OCI-LY3 (cell line): ENCODE measurements at regions not wholly inside any gene's neighbourhood (a gene's known extent, or its start where the extent isn't known, plus 50 kb on each side); places are given as distances from the start of the nearest gene placed in this dataset.

Source experiments
- H2AFZ ChIP-seq: fragments of 200-600, 300-600 bp; shearing (Covaris generic); 2 replicates; pipeline ENCODE4 v1.6.0; 2014; ENCODE audit warnings: antibody characterized with exemption, low read depth, low read length
- H3K27ac ChIP-seq: fragments of 200-600, 300-600 bp; sonication (generic); 2 replicates; pipeline ENCODE4 v1.5.1; 2014; ENCODE audit warnings: mild to moderate bottlenecking, low read length, moderate library complexity, mixed read lengths
- H3K27me3 ChIP-seq: fragments of 200-600, 300-600 bp; sonication (generic); 2 replicates; pipeline ENCODE4 v1.6.1; 2014; ENCODE audit warnings: low read depth, low read length, mixed read lengths
- H3K36me3 ChIP-seq: fragments of 200-600, 300-600 bp; sonication (generic); replicated peaks from 2 replicates; pipeline ENCODE3; 2014; ENCODE audit warnings: low read depth, low read length, mixed read lengths
- H3K4me1 ChIP-seq: fragments of 300-600, 200-600 bp; sonication (generic); 2 replicates; pipeline ENCODE4 v1.6.1; 2014; ENCODE audit warnings: low read length, mixed read lengths
- H3K4me2 ChIP-seq: fragments of 200-600, 300-600 bp; sonication (generic); 2 replicates; pipeline ENCODE4 v1.6.1; 2014; ENCODE audit warnings: low read length, mixed read lengths
- H3K4me3 ChIP-seq: fragments of 300-600, 200-600 bp; sonication (generic); 2 replicates; pipeline ENCODE4 v1.5.1; 2014; ENCODE audit warnings: antibody characterized with exemption, mild to moderate bottlenecking, low read length, moderate library complexity
- H3K79me2 ChIP-seq: fragments of 300-600, 200-600 bp; shearing (Covaris generic); 2 replicates; pipeline ENCODE4 v1.6.1; 2014; ENCODE audit warnings: mild to moderate bottlenecking, low read length, mixed read lengths
- H3K9ac ChIP-seq: fragments of 300-600, 200-600 bp; shearing (Covaris generic); 2 replicates; pipeline ENCODE4 v1.6.0; 2014; ENCODE audit warnings: mild to moderate bottlenecking, low read length, moderate library complexity
- H3K9me3 ChIP-seq: fragments of 200-600, 300-600 bp; shearing (Covaris generic); 2 replicates; pipeline ENCODE4 v1.6.1; 2014; ENCODE audit warnings: low read length, mixed read lengths; ENCODE audit not compliant: insufficient read depth
- H4K20me1 ChIP-seq: fragments of 200-600, 300-600 bp; sonication (generic); 2 replicates; pipeline ENCODE4 v1.6.1; 2016; ENCODE audit warnings: low read length, mixed read lengths; ENCODE audit not compliant: insufficient read depth
- CTCF ChIP-seq: fragments of 200-600, 300-600 bp; sonication (generic); IDR thresholded peaks from 2 replicates; pipeline ENCODE4 v1.5.1; 2014; ENCODE audit warnings: antibody characterized with exemption, low read length, low read depth
- EZH2phosphoT487 ChIP-seq: fragments of 200-600 bp; shearing (Covaris generic); IDR thresholded peaks from 2 replicates; pipeline ENCODE4 v1.6.1; 2018; ENCODE audit warnings: antibody characterized with exemption, mixed run types, low read depth

DNA sequence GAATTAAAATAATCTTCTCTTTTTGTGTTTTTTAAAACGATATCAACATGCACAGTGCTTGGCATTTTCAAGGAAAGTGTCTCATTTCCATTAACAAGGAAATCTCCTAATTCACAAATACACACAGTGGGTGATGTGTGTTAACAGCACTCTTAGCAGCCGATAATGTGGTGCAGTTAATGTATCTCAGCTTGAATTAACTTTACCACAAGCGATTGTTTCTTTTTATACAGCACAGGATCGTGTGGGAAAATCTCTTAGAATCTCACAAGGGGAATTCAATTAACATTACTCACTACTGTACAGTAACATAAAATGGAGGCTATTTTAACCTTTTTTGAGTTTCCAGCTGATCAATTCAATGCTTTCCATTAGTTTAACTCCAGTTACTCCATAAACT is 1841.9 kb downstream of the STIM2 start:
- no peak overlapping the region for H3K4me3 ChIP-seq
- no peaks in the 10 kb centered on the region for H3K79me2 ChIP-seq
- H3K36me3 ChIP-seq, result no peaks in the 10 kb centered on the region
- no peaks in the 10 kb centered on the region for H3K9me3 ChIP-seq
- no peak overlapping the region for H3K4me2 ChIP-seq
- H3K9ac ChIP-seq, result no peak overlapping the region
- H2AFZ ChIP-seq, result peak overlapping the region; percentile 34; the same call in 1 of the 2 replicates
- no peak overlapping the region for H3K27ac ChIP-seq
- no peaks in the 10 kb centered on the region for H3K27me3 ChIP-seq
- no peak for TF ChIP-seq CTCF
- no peak for TF ChIP-seq EZH2phosphoT487
- H3K4me1 ChIP-seq, result no peaks in the 10 kb centered on the region
- no peaks in the 10 kb centered on the region for H4K20me1 ChIP-seq

GRCh38 chr4:28709891-28710290 is 1849.2 kb downstream of the STIM2 start:
- Histone ChIP-seq H3K4me2 (no peak overlapping the region), H2AFZ (no peak overlapping the region), H3K27me3 (no peaks in the 10 kb centered on the region), H4K20me1 (no peaks in the 10 kb centered on the region), H3K9me3 (peaks cover 3% of the 10 kb centered on the region; the same call in 1 of the 2 replicates), H3K27ac (no peak overlapping the region), H3K4me3 (no peak overlapping the region), H3K9ac (no peak overlapping the region), H3K4me1 (no peaks in the 10 kb centered on the region), H3K79me2 (no peaks in the 10 kb centered on the region), H3K36me3 (no peaks in the 10 kb centered on the region)
- no peak for TF ChIP-seq CTCF
- no peak for TF ChIP-seq EZH2phosphoT487

DNA sequence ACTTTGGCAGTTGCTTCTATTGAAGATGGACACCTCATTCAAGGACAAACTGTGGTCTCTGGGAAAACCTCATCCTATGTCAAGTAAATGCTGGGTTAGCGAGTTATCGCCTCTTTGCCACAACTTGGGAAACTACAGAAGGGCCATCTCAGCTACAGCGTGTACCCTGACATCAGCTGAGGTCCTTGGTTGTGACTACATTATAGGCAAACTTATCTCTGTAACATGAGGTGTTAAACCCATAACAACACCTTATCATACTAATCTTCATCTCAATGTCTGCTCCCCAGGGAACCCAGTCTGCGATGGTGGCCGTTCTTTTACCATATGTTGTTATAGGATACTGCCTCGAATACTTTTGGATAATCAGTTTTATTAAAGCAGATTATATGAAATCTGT is 1862.7 kb downstream of the STIM2 start:
- TF ChIP-seq EZH2phosphoT487 (no peak), CTCF (no peak)
- no peak overlapping the region for H3K9ac ChIP-seq

GRCh38 chr4:28724239-28724638 is 1863.6 kb downstream of the STIM2 start:
- Histone ChIP-seq H3K27ac (no peak overlapping the region), H3K4me3 (no peak overlapping the region), H3K9me3 (no peaks in the 10 kb centered on the region), H3K27me3 (no peaks in the 10 kb centered on the region), H3K79me2 (no peaks in the 10 kb centered on the region), H2AFZ (no peak overlapping the region), H3K36me3 (no peaks in the 10 kb centered on the region), H3K4me2 (no peak overlapping the region), H4K20me1 (no peaks in the 10 kb centered on the region), H3K4me1 (no peaks in the 10 kb centered on the region), H3K9ac (no peak overlapping the region)
- TF ChIP-seq CTCF (no peak), EZH2phosphoT487 (no peak)

More for the DNA sequence above, 1862.7 kb downstream of the STIM2 start:
- no peaks in the 10 kb centered on the region for H3K36me3 ChIP-seq
- H4K20me1 ChIP-seq, result no peaks in the 10 kb centered on the region
- no peak overlapping the region for H3K27ac ChIP-seq
- no peaks in the 10 kb centered on the region for H3K4me1 ChIP-seq
- H3K27me3 ChIP-seq, result no peaks in the 10 kb centered on the region
- no peak overlapping the region for H3K4me3 ChIP-seq
- H3K4me2 ChIP-seq, result no peak overlapping the region
- H3K79me2 ChIP-seq, result no peaks in the 10 kb centered on the region
- no peaks in the 10 kb centered on the region for H3K9me3 ChIP-seq
- H2AFZ ChIP-seq, result no peak overlapping the region
